Breast epithelium (tissue), 3 donors: ENCODE measurements at regions not wholly inside any gene's neighbourhood (a gene's known extent, or its start where the extent isn't known, plus 50 kb on each side); places are given as distances from the start of the nearest gene placed in this dataset.

Experiments
- POLR2A ChIP-seq: fragments of 450-650 bp; IDR thresholded peaks from one replicate; pipeline ENCODE4 v1.6.1; 2016; ENCODE audit warnings: antibody characterized with exemption, mild to moderate bottlenecking, moderate library complexity
- POLR2AphosphoS5 ChIP-seq, 3 donors: sonication (generic); formaldehyde crosslinking; IDR thresholded peaks; one replicate each; pipeline ENCODE4 v1.6.1; 2017; ENCODE audit warnings: antibody characterized with exemption in 3 of 3
- TF ChIP-seq, protein P1 (sequence below), 3 donors: fragments of 450-650 bp; IDR thresholded peaks; one replicate each; pipeline ENCODE4 v1.5.1; 2016 to 2017; ENCODE audit warnings: antibody characterized with exemption in 3 of 3, mild to moderate bottlenecking in 3 of 3, moderate library complexity in 3 of 3

DNA sequence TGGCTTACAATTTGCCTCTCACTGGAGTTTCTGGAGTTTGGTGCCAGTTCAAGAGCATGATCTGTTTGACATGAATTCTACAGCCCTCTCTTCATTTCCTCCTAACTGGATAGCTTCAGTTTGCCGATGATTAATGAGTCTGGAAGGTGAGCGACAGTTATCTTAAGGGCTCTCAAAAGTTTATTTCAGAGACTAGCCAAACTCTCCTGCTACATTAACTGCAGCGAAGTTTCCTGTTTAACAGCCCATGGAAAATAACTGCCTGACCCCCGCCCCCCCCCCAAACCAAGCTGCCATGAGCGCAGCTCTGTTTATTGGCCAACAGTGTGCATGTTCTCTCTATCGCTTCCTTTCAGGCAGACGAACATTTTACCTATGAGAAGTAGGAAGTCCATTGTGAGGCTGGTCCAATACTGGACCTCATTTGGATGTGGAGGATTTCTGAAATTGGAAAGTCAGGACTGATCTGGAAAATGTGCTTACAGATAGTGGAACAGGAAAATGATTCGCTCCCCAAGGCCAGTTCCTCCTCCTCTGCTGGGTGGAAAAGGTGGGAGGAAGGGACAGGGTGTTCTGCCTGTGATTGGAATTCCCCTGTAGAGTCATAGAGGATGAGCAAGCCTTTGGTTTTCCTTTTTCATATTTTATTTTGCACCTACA lies 522.2 kb upstream of the JAG1 start:
- TF ChIP-seq POLR2A (no peak), POLR2AphosphoS5 (IDR thresholded peaks at IDR 0.05) (no peak)
- TF ChIP-seq, protein P1, sequence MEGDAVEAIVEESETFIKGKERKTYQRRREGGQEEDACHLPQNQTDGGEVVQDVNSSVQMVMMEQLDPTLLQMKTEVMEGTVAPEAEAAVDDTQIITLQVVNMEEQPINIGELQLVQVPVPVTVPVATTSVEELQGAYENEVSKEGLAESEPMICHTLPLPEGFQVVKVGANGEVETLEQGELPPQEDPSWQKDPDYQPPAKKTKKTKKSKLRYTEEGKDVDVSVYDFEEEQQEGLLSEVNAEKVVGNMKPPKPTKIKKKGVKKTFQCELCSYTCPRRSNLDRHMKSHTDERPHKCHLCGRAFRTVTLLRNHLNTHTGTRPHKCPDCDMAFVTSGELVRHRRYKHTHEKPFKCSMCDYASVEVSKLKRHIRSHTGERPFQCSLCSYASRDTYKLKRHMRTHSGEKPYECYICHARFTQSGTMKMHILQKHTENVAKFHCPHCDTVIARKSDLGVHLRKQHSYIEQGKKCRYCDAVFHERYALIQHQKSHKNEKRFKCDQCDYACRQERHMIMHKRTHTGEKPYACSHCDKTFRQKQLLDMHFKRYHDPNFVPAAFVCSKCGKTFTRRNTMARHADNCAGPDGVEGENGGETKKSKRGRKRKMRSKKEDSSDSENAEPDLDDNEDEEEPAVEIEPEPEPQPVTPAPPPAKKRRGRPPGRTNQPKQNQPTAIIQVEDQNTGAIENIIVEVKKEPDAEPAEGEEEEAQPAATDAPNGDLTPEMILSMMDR (IDR thresholded peaks at IDR 0.05) = no peak
